Heart right ventricle (tissue), 16 donors: ENCODE measurements at regions not wholly inside any gene's neighbourhood (a gene's known extent, or its start where the extent isn't known, plus 50 kb on each side); places are given as distances from the start of the nearest gene placed in this dataset.

Experiments
- ATAC-seq, 8 donors: fragments of 200-7000 bp; cut with Tn5 transposase; one replicate each; pipeline ENCODE4 v1.9.1; 2020; ENCODE audit warnings: mild to moderate bottlenecking in 8 of 8, moderate library complexity in 8 of 8, moderate number of reproducible peaks in 1 of 8
- DNase-seq, 2 donors: peaks; one replicate each; pipeline ENCODE4 v3.0.0-alpha.2; 2020
- H3K27ac ChIP-seq, 10 donors: fragments of 200-600 bp; sonication (generic) in 2 of 10; one replicate each; pipeline versions ENCODE4 v1.5.0 to v1.8.0; 2020 to 2022; ENCODE audit warnings: mild to moderate bottlenecking in 3 of 10
- H3K27me3 ChIP-seq, 7 donors: fragments of 200-600 bp; one replicate each; pipeline ENCODE4 v1.8.0; 2021 to 2022; ENCODE audit warnings: mild to moderate bottlenecking in 2 of 7
- H3K36me3 ChIP-seq, 9 donors: fragments of 200-600 bp; sonication (generic) in 1 of 9; one replicate each; pipeline versions ENCODE4 v1.5.0 to v1.8.0; 2020 to 2022; ENCODE audit warnings: mild to moderate bottlenecking in 2 of 9
- H3K4me1 ChIP-seq, 9 donors: fragments of 200-600 bp; sonication (generic) in 1 of 9; one replicate each; pipeline versions ENCODE4 v1.5.0 to v1.8.0; 2020 to 2022; ENCODE audit warnings: mild to moderate bottlenecking in 4 of 9
- H3K4me3 ChIP-seq, 10 donors: fragments of 200-600 bp; sonication (generic) in 2 of 10; one replicate each; pipeline versions ENCODE4 v1.5.0 to v1.8.0; 2020 to 2022; ENCODE audit warnings: mild to moderate bottlenecking in 7 of 10, moderate library complexity in 2 of 10
- H3K9me3 ChIP-seq, 11 donors: fragments of 200-600 bp in 10 of 11; sonication (generic) in 2 of 11; one replicate each; pipeline versions ENCODE4 v1.5.0 to v1.8.0; 2013 to 2022; ENCODE audit warnings: mild to moderate bottlenecking in 2 of 11, control low read depth in 1 of 11, moderate library complexity in 1 of 11
- CTCF ChIP-seq, 9 donors: fragments of 200-600 bp; sonication (generic) in 2 of 9; IDR thresholded peaks; one replicate each; pipeline versions ENCODE4 v1.5.0 to v1.8.0; 2021 to 2022; ENCODE audit warnings: antibody characterized with exemption in 9 of 9, mild to moderate bottlenecking in 5 of 9, moderate library complexity in 1 of 9
- WGBS, 2 donors: extraction: QIAGEN DNeasy Blood & Tissue Kit; methylation state at CpG; one replicate each; pipeline ENCODE4 v1.1.7; 2013; ENCODE audit warnings: inconsistent platforms in 1 of 2; 5-methylcytosine and 5-hydroxymethylcytosine counted together
- intact Hi-C, 10 donors: fragments of 100-400 bp; cut with DNase I; formaldehyde crosslinking; loops; one replicate each; pipeline versions ENCODE4 v1.11.1 to v1.14.2; 2022
- donor health status: Arrhythmogenic right ventricular cardiomyopathy.
- donor health status: ischemic (EF 13 %, LVEDD 7.1; RV severe dilation, severe dysfunction).
- donor health status: healthy with polysubstance abuse.
- donor health status: DM: no; HTN: yes; CAD: no.
- donor health status: DM: no; HTN: no; CAD: no.
- donor health status: ischemic (EF 25% LVEDD 6.9; RV normal size, moderate dysfunction).
- donor health status: ischemic (EF 25% LVEDD 5.7; RV mildly dilated, moderate dysfunction).
- donor health status: healthy.
- donor health status: DM: yes; HTN: yes; CAD: no.
- donor health status: Ischemic cardiomyopathy.
- donor health status: ischemic (EF 35%, LVEDD 5.7; RV mildly dilated, moderate dysfunction).
- donor health status: nonischemic (EF 11% LVEDD 7.7; RV severe dilation, severe dysfunction).
- donor health status: DM: yes; HTN: yes; CAD: no.
- donor health status: PGD.
- donor health status: ischemic (EF 29% LVEDD 5.4; RV normal size, mild dysfunction).
- donor health status: nonischemic (EF 23%, LVEDD 6.1; RV moderate dilation, normal function).

GRCh38 chr9:650362-650761 is 191.1 kb upstream of the DMRT1 start:
- Histone ChIP-seq H3K36me3 (no peaks in the 10 kb centered on the region), H3K9me3 (no peaks in the 10 kb centered on the region), H3K27ac (peak overlapping the region in 9 of 10 donors; percentile 1 to 90 (median 45)), H3K4me1 (peaks cover 0 to 78% (median 60%) of the 10 kb centered on the region in 9 donors), H3K4me3 (peak overlapping the region in 1 of 10 donors; percentile 9), H3K27me3 (no peaks in the 10 kb centered on the region)
- TF ChIP-seq CTCF (IDR thresholded peaks at IDR 0.05), result no peak
- DNase-seq, result no peak
- peak in 2 of 8 donors; percentile 10 to 18 for ATAC-seq
- 74 to 79% methylated on average over 1 of the region's 1 CpG for WGBS, 2 donors
- intact Hi-C loops, result loop anchor here in 1 of 10 donors (10.0 kb wide), 1 partner anchor 54 kb away; no protein-coding TSS in a partner anchor

GRCh38 chr9:651371-651770 is 190.1 kb upstream of the DMRT1 start:
- ATAC-seq, result no peak
- Histone ChIP-seq H3K27me3 (no peaks in the 10 kb centered on the region), H3K4me1 (peaks cover 0 to 88% (median 70%) of the 10 kb centered on the region in 9 donors), H3K27ac (peak overlapping the region in 5 of 10 donors; percentile 40 to 90 (median 61)), H3K36me3 (no peaks in the 10 kb centered on the region), H3K9me3 (no peaks in the 10 kb centered on the region), H3K4me3 (no peak overlapping the region)
- 41 to 47% methylated on average over 2 of the region's 2 CpGs for WGBS, 2 donors
- no peak for TF ChIP-seq CTCF (IDR thresholded peaks at IDR 0.05)
- DNase-seq, result no peak
- intact Hi-C loops, result loop anchor here in 1 of 10 donors (10.0 kb wide), 1 partner anchor 53 kb away; no protein-coding TSS in a partner anchor

GRCh38 chr9:652914-653313 is 188.6 kb upstream of the DMRT1 start:
- Histone ChIP-seq H3K4me1 (peaks cover 0 to 94% (median 74%) of the 10 kb centered on the region in 9 donors), H3K27ac (peak overlapping the region in 8 of 10 donors; percentile 53 to 90 (median 65)), H3K9me3 (no peaks in the 10 kb centered on the region), H3K4me3 (peak overlapping the region in 2 of 10 donors; percentile 6 to 8), H3K27me3 (no peaks in the 10 kb centered on the region), H3K36me3 (no peaks in the 10 kb centered on the region)
- no peak for TF ChIP-seq CTCF (IDR thresholded peaks at IDR 0.05)
- DNase-seq (peak; percentile 57 to 80), ATAC-seq (peak; percentile 65 to 89 (median 78))
- intact Hi-C loops, result loop anchor here in 1 of 10 donors (10.0 kb wide), 1 partner anchor 52 kb away; no protein-coding TSS in a partner anchor
- WGBS, 2 donors, result 42 to 49% methylated on average over 9 of the region's 9 CpGs

- DNase-seq (no peak), ATAC-seq (no peak)
- peaks cover 0 to 94% (median 75%) of the 10 kb centered on the region in 9 donors for H3K4me1 ChIP-seq
- peak overlapping the region in 8 of 10 donors; percentile 53 to 90 (median 65) for H3K27ac ChIP-seq
- H3K36me3 ChIP-seq, result no peaks in the 10 kb centered on the region
- WGBS, 2 donors, result 66 to 67% methylated on average over 2 of the region's 2 CpGs
- peak overlapping the region in 4 of 10 donors; percentile 6 to 10 (median 8) for H3K4me3 ChIP-seq
- intact Hi-C loops, result loop anchor here in 1 of 10 donors (10.0 kb wide), 1 partner anchor 51 kb away; no protein-coding TSS in a partner anchor
- no peak for TF ChIP-seq CTCF (IDR thresholded peaks at IDR 0.05)
- no peaks in the 10 kb centered on the region for H3K9me3 ChIP-seq
- no peaks in the 10 kb centered on the region for H3K27me3 ChIP-seq
These were observed 188.1 kb upstream of the DMRT1 start for GRCh38 chr9:653421-653820.
